ENCODE measurements at regions not wholly inside any gene's neighbourhood (a gene's known extent, or its start where the extent isn't known, plus 50 kb on each side); places are given as distances from the start of the nearest gene placed in this dataset.

DNA sequence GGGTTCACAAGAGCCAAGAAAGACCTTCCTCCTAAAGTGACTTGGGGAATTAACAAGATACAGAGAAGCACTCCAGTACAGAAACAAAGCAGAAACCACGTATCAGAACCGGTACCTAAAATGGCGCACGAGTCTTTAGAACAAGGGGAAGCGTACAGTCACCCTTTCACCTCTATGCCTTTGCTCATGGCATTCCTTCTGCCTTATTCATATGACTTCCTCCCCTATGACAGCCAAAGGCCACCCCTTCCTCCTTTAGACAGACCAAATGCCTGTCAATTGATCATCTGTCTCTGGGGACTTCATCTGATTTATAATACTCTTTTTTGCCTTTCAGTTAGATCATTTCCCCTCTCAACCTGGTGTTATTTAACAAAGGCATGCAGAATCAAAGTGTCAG, 89.5 kb upstream of the OSBPL8 start:
- TF ChIP-seq, protein P1, sequence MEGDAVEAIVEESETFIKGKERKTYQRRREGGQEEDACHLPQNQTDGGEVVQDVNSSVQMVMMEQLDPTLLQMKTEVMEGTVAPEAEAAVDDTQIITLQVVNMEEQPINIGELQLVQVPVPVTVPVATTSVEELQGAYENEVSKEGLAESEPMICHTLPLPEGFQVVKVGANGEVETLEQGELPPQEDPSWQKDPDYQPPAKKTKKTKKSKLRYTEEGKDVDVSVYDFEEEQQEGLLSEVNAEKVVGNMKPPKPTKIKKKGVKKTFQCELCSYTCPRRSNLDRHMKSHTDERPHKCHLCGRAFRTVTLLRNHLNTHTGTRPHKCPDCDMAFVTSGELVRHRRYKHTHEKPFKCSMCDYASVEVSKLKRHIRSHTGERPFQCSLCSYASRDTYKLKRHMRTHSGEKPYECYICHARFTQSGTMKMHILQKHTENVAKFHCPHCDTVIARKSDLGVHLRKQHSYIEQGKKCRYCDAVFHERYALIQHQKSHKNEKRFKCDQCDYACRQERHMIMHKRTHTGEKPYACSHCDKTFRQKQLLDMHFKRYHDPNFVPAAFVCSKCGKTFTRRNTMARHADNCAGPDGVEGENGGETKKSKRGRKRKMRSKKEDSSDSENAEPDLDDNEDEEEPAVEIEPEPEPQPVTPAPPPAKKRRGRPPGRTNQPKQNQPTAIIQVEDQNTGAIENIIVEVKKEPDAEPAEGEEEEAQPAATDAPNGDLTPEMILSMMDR (optimal IDR thresholded peaks at IDR 0.05 in 1 of 3, IDR thresholded peaks at IDR 0.05 in 1 of 3, conservative IDR thresholded peaks at IDR 0.05 in 1 of 3; ENCODE audit: extremely low read depth in 1 of 3, insufficient read depth in 2 of 3, low read length in 3 of 3), result no peak
- TF ChIP-seq EZH2 (IDR thresholded peaks at IDR 0.05; ENCODE audit: low read length), result no peak
